Neural crest cell (in vitro differentiated cells): ENCODE measurements at regions not wholly inside any gene's neighbourhood (a gene's known extent, or its start where the extent isn't known, plus 50 kb on each side); places are given as distances from the start of the nearest gene placed in this dataset.

Source experiments
- DNase-seq: peaks from one replicate; pipeline ENCODE4 v3.0.0; 2021; ENCODE audit warnings: low read depth, mixed read lengths, low spot score
- H3K27ac Mint-ChIP-seq: one replicate; pipeline ENCODE4 v1.8.0; 2021; ENCODE audit warnings: mild to moderate bottlenecking, mixed read lengths; ENCODE audit not compliant: unreplicated experiment
- H3K27me3 Mint-ChIP-seq: 2 replicates; pipeline ENCODE4 v1.8.0; 2021; ENCODE audit warnings: low read depth, mild to moderate bottlenecking, mixed read lengths
- H3K36me3 Mint-ChIP-seq: 2 replicates; pipeline ENCODE4 v1.8.0; 2021; ENCODE audit warnings: low read depth, mild to moderate bottlenecking, mixed read lengths
- H3K4me1 Mint-ChIP-seq: 2 replicates; pipeline ENCODE4 v1.8.0; 2021; ENCODE audit warnings: mixed read lengths
- H3K4me3 Mint-ChIP-seq: one replicate; pipeline ENCODE4 v1.8.0; 2021; ENCODE audit warnings: mild to moderate bottlenecking, mixed read lengths
- H3K9me3 Mint-ChIP-seq: 2 replicates; pipeline ENCODE4 v1.8.0; 2021; ENCODE audit warnings: mixed read lengths
- TF ChIP-seq, protein P1 (sequence below): fragments of 200-600 bp; sonication (generic); conservative IDR thresholded peaks from 2 replicates; pipeline ENCODE4 v1.5.0; 2021; ENCODE audit warnings: antibody characterized with exemption, mild to moderate bottlenecking

DNA sequence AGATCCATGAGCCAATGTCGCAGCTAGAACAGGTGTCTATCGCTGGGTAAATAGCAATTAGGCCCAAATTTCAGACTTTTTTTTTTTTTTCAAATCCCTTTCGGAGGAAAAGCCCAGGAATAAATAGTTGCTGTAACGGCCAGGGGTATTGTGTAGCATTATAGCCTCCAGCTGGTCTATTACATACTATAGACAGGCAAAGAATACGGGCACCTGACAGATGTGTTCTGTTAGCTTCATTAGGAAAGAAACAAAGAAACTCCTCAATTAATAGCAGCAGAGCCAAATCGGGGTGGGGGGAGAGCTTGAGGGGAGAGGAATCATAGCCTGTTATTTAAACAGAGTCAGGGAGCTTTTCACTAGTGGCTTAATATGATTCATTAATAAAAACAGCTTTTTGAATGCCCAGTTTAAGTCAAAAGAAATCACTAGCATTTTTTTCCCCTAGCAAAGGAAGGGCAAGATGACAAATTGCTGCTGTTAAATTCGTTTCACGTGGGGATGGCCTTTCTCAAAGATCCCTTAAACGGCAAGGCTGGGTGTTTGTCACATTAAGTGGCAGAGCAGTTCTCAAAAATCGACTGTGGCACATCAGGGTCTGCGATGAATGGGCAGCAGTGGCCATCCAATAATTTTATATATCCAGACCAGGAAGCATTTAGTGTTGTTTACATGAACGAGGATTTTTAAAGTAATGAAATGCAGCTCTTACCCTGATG, 139.4 kb downstream of the ID4 start:
- Mint-ChIP-seq H3K4me1 (peaks cover 7% of the 10 kb centered on the region), H3K9me3 (no peaks in the 10 kb centered on the region), H3K27ac (no peak overlapping the region), H3K4me3 (no peak overlapping the region), H3K27me3 (no peaks in the 10 kb centered on the region), H3K36me3 (no peaks in the 10 kb centered on the region)
- TF ChIP-seq, protein P1, sequence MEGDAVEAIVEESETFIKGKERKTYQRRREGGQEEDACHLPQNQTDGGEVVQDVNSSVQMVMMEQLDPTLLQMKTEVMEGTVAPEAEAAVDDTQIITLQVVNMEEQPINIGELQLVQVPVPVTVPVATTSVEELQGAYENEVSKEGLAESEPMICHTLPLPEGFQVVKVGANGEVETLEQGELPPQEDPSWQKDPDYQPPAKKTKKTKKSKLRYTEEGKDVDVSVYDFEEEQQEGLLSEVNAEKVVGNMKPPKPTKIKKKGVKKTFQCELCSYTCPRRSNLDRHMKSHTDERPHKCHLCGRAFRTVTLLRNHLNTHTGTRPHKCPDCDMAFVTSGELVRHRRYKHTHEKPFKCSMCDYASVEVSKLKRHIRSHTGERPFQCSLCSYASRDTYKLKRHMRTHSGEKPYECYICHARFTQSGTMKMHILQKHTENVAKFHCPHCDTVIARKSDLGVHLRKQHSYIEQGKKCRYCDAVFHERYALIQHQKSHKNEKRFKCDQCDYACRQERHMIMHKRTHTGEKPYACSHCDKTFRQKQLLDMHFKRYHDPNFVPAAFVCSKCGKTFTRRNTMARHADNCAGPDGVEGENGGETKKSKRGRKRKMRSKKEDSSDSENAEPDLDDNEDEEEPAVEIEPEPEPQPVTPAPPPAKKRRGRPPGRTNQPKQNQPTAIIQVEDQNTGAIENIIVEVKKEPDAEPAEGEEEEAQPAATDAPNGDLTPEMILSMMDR, result no peak
- no peak for DNase-seq

DNA sequence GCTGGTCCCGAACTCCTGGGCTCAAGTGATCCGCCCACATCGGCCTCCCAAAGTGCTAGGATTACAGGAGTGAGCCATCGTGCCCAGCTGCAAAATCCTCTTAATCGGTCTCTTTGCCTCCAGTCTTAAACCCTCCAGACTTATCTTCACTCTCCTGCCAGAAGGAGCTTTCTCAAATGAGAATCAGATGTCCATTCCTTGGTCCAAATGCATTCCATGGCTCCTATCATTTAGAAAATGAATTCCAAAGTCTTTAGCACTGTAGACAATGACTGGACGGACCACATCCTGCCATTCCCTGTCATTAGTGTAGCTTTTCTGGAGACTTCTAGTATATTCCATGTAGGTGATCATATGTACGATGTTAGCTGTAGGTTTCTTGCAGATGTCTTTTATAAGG, 141.9 kb downstream of the ID4 start:
- Mint-ChIP-seq H3K4me1 (peaks cover 7% of the 10 kb centered on the region), H3K9me3 (no peaks in the 10 kb centered on the region), H3K4me3 (no peak overlapping the region), H3K36me3 (no peaks in the 10 kb centered on the region), H3K27ac (no peak overlapping the region), H3K27me3 (peaks cover 19% of the 10 kb centered on the region)
- DNase-seq, result no peak
- TF ChIP-seq, protein P1, result no peak

GRCh38 chr6:19979986-19980385, 142.8 kb downstream of the ID4 start:
- no peak for DNase-seq
- TF ChIP-seq, protein P1, result no peak
- Mint-ChIP-seq H3K4me1 (peaks cover 7% of the 10 kb centered on the region), H3K27ac (no peak overlapping the region), H3K36me3 (no peaks in the 10 kb centered on the region), H3K9me3 (no peaks in the 10 kb centered on the region), H3K4me3 (no peak overlapping the region), H3K27me3 (peaks cover 23% of the 10 kb centered on the region)

DNA sequence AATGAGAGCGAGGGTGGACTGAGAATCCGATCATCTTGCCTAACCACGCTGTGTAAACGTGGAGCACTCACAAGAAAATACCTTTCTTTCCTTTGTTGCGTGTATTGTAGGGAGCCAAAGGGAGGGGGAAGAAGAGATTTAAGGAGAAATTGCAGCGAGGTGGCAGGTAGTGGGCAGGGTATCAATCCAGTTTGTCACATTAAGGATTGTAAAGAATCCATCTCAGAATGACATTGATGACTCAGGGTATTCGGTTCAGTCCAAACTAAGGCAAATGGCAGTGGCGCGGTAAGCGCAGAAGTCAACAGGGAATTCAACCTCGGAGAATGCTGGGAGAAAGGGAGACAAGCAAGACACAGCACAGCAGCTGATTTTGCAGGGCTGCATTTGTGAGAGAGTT, 146.2 kb downstream of the ID4 start:
- Mint-ChIP-seq H3K27ac (no peak overlapping the region), H3K9me3 (no peaks in the 10 kb centered on the region), H3K4me3 (no peak overlapping the region), H3K36me3 (no peaks in the 10 kb centered on the region), H3K4me1 (no peaks in the 10 kb centered on the region), H3K27me3 (peaks cover 48% of the 10 kb centered on the region)
- TF ChIP-seq, protein P1, result no peak
- DNase-seq, result no peak

DNA sequence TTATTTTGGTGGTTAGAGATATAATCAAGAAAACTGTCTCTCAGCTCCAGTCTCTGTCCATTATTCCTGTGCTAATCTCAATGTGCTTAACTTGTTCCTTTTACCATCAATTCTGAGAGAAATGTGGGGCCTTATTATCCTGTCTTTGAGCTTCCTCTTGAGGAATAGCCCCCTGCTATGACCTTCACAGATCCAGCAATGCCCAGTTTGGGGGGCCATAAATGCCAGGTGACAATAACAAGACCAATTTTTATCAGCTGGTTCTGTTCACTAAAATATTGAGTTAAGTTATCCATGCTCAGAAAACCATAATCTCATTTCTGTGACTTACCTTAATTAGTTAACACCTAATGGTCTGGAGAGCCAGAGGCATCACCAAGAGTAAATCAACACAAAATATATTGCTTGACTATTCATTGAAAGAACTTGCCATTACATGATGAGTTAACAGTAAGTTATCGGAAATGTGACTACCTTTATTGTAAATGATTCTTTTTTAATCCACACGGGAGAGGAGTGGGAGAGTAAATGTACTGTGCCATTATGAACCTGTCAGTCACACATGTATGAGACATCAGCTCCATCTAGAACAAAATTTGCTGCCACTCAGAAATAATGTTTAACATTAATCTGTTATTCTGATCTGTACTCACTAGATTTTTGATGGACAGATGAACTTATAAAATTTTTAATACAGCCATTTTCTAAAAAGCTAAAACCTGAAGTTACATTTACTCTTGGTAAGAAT, 149.7 kb downstream of the ID4 start:
- H3K27ac Mint-ChIP-seq, result no peak overlapping the region
- H3K4me1 Mint-ChIP-seq, result no peaks in the 10 kb centered on the region
- no peak for DNase-seq
- TF ChIP-seq, protein P1, result no peak
- H3K9me3 Mint-ChIP-seq, result no peaks in the 10 kb centered on the region
- no peaks in the 10 kb centered on the region for H3K36me3 Mint-ChIP-seq
- H3K4me3 Mint-ChIP-seq, result no peak overlapping the region
- peaks cover 57% of the 10 kb centered on the region for H3K27me3 Mint-ChIP-seq
